SK-N-SH treated with all-trans-retinoic acid at 6 μM for 48 hours (cell line): ENCODE measurements at regions not wholly inside any gene's neighbourhood (a gene's known extent, or its start where the extent isn't known, plus 50 kb on each side); places are given as distances from the start of the nearest gene placed in this dataset.

Source experiments
- ARNTL ChIP-seq: fragments of 450-650 bp; formaldehyde crosslinking; IDR thresholded peaks from 2 replicates; pipeline ENCODE4 v1.5.0; 2020; ENCODE audit warnings: low read depth, mild to moderate bottlenecking, moderate library complexity, borderline replicate concordance
- BACH2 ChIP-seq: fragments of 250-450 bp; sonication (Bioruptor Pico); IDR thresholded peaks from 2 replicates; pipeline ENCODE4 v1.9.0; 2021; ENCODE audit warnings: mild to moderate bottlenecking, borderline replicate concordance
- CSDC2 ChIP-seq: fragments of 250-450 bp; sonication (Bioruptor Pico); IDR thresholded peaks from 2 replicates; pipeline ENCODE4 v1.5.0; 2020; ENCODE audit warnings: mild to moderate bottlenecking, moderate library complexity
- ESRRG ChIP-seq: fragments of 250-450 bp; sonication (Bioruptor Pico); IDR thresholded peaks from 2 replicates; pipeline ENCODE4 v1.6.1; 2021; ENCODE audit warnings: mild to moderate bottlenecking
- RARB ChIP-seq: fragments of 250-450 bp; sonication (Bioruptor Pico); IDR thresholded peaks from 2 replicates; pipeline ENCODE4 v1.8.0; 2021; ENCODE audit warnings: mild to moderate bottlenecking, moderate library complexity
- TCF4 ChIP-seq: fragments of 250-450 bp; sonication (Bioruptor Pico); IDR thresholded peaks from 2 replicates; pipeline ENCODE4 v1.8.0; 2021; ENCODE audit warnings: mild to moderate bottlenecking, moderate library complexity, borderline replicate concordance
- TOX ChIP-seq: fragments of 250-450 bp; sonication (Bioruptor Pico); IDR thresholded peaks from 2 replicates; pipeline ENCODE4 v1.8.0; 2021; ENCODE audit warnings: mild to moderate bottlenecking, moderate library complexity, borderline replicate concordance
- ZC3H10 ChIP-seq: fragments of 250-450 bp; sonication (Bioruptor Pico); IDR thresholded peaks from 2 replicates; pipeline ENCODE4 v1.5.1; 2021; ENCODE audit warnings: mild to moderate bottlenecking, moderate library complexity
- ZFP3 ChIP-seq: fragments of 250-450 bp; sonication (Bioruptor Pico); IDR thresholded peaks from 2 replicates; pipeline ENCODE4 v1.5.0; 2020; ENCODE audit warnings: mild to moderate bottlenecking, moderate library complexity
- ZFP30 ChIP-seq: fragments of 450-650 bp; formaldehyde crosslinking; IDR thresholded peaks from 2 replicates; pipeline ENCODE4 v1.5.0; 2022; ENCODE audit warnings: mild to moderate bottlenecking, moderate library complexity
- ZNF8 ChIP-seq: fragments of 450-650 bp; formaldehyde crosslinking; IDR thresholded peaks from 2 replicates; pipeline ENCODE4 v1.5.0; 2020; ENCODE audit warnings: mild to moderate bottlenecking, moderate library complexity
- TF ChIP-seq, protein P1 (sequence below): fragments of 250-450 bp; sonication (Bioruptor Pico); IDR thresholded peaks from 2 replicates; pipeline ENCODE4 v1.5.1; 2021; ENCODE audit warnings: mild to moderate bottlenecking, moderate library complexity

GRCh38 chr5:92908952-92909601 lies 671.9 kb downstream of the NR2F1-AS1 start:
- TF ChIP-seq BACH2 (no peak), ESRRG (no peak), TOX (no peak), RARB (CRISPR knock-in tag) (no peak), ZFP3 (CRISPR knock-in tag) (no peak), CSDC2 (CRISPR knock-in tag) (no peak), ZFP30 (no peak), ARNTL (CRISPR knock-in tag) (no peak), ZNF8 (CRISPR knock-in tag) (no peak), TCF4 (CRISPR knock-in tag) (no peak), ZC3H10 (CRISPR knock-in tag) (no peak)
- TF ChIP-seq, protein P1, sequence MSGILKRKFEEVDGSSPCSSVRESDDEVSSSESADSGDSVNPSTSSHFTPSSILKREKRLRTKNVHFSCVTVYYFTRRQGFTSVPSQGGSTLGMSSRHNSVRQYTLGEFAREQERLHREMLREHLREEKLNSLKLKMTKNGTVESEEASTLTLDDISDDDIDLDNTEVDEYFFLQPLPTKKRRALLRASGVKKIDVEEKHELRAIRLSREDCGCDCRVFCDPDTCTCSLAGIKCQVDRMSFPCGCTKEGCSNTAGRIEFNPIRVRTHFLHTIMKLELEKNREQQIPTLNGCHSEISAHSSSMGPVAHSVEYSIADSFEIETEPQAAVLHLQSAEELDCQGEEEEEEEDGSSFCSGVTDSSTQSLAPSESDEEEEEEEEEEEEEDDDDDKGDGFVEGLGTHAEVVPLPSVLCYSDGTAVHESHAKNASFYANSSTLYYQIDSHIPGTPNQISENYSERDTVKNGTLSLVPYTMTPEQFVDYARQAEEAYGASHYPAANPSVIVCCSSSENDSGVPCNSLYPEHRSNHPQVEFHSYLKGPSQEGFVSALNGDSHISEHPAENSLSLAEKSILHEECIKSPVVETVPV (CRISPR knock-in tag): no peak
